ENCODE measurements at regions not wholly inside any gene's neighbourhood (a gene's known extent, or its start where the extent isn't known, plus 50 kb on each side); places are given as distances from the start of the nearest gene placed in this dataset.

DNA sequence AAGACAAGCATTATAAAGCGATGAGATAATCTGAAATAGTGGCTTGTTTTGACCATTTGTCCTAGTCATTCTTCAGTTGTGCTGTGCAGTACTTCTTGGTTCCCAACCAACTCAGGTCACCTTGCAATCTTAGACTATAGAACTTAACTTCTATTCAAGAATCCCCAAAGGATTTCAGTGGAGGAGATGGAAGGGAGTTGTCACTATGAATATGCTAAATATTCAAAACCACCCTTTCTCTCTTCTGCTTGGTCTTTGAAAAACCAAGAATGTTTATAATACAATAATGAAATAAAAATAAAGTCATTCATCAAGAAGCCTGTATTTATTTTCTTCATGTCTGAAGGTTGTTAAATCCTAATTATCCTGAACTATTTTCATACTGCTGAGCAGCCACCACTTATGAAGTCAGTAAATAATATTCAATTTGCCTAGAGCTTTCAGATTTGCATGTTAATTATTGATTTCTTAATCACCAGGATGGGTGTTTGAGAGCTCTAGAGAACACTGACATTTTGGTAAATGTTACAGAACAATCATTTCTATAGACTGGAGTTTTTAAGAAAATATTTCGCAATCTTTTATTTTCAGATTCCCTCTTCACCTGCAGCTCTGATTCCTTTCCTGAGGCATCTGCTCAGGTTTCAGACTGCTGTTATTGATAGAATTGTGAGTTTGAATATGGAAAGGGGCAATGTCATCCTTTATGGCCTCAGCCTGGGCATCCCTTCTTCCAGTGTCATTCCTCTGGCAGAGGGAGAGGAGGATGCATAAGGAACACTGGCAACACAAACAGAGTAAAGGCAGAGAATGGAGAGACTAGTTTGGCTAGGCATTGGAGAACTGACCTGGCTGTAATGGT is 91.5 kb upstream of the USP47 start:
- TF ChIP-seq SIN3A (IDR thresholded peaks at IDR 0.05; ENCODE audit: borderline replicate concordance, insufficient read depth, low read length): no peak
- TF ChIP-seq POLR2AphosphoS5 (IDR thresholded peaks at IDR 0.05; ENCODE audit: low read depth, low read length): no peak
- no peak for TF ChIP-seq TAF1 (IDR thresholded peaks at IDR 0.05; ENCODE audit: borderline replicate concordance, insufficient read depth, low read length)
